ENCODE measurements at regions not wholly inside any gene's neighbourhood (a gene's known extent, or its start where the extent isn't known, plus 50 kb on each side); places are given as distances from the start of the nearest gene placed in this dataset.
"Not testable (repeated sequence)": the region's sequence is repeated elsewhere in the genome, so short reads cannot be mapped to it uniquely, and the experiment has no call there.

DNA sequence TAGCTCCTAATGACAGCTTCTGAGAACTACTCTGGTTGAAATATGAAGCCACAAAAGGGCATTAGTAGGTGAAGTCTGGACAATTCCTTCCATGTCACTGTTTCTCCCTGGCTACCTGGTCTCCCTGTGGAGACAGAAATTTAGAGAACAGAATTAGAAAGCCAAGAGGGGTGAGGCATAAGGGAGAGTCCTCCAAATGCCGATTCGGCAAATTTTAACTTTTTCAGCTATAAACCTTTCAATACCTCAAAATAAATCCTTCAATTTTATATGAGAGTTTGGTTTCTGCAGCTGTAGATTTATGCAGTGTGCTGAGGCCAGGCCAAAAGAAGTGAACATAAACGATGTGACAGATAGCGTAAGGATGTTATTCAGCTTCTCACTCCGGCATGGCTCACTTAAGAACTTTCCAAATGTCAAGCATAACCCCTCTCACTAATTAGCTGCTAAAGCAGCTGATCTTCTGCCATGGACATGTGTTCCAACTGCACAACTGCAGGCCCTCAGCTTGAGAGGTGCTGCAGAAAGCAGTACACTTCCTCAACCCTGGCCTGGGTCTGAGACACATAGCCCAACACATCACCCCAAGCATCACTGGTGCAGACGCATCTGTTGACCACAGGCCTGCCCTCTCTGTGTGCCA lies 247.9 kb upstream of the SOX9 start:
- no peak overlapping the region for H3K9ac ChIP-seq (ENCODE audit: control insufficient read depth, extremely low read depth, insufficient read depth, low read length)
- H3K27ac ChIP-seq (ENCODE audit: control insufficient read depth, insufficient read depth, low read length) = no peak overlapping the region
- H3K27me3 ChIP-seq (ENCODE audit: control insufficient read depth, extremely low read depth, insufficient read depth, low read length) = no peaks in the 10 kb centered on the region
- H3K4me1 ChIP-seq (ENCODE audit: control insufficient read depth, extremely low read depth, insufficient read depth, low read length) = no peaks in the 10 kb centered on the region
- H3K36me3 ChIP-seq (ENCODE audit: control insufficient read depth in 2 of 2, extremely low read depth in 1 of 2, insufficient read depth in 2 of 2, low read length in 2 of 2) = no peaks in the 10 kb centered on the region
- H4K20me1 ChIP-seq (ENCODE audit: control insufficient read depth, extremely low read depth, insufficient read depth, low read length) = no peaks in the 10 kb centered on the region
- H3K9me3 ChIP-seq (ENCODE audit: control insufficient read depth, low read depth, low read length) = no peaks in the 10 kb centered on the region
- no peaks in the 10 kb centered on the region for H3K9me1 ChIP-seq (ENCODE audit: control insufficient read depth, extremely low read depth, insufficient read depth, low read length)
- TF ChIP-seq CTCF (optimal IDR thresholded peaks at IDR 0.05 in 1 of 3, IDR thresholded peaks at IDR 0.05 in 1 of 3, conservative IDR thresholded peaks at IDR 0.05 in 1 of 3; ENCODE audit: extremely low read depth in 1 of 3, insufficient read depth in 2 of 3, low read length in 3 of 3) (no peak), EZH2 (IDR thresholded peaks at IDR 0.05; ENCODE audit: low read length) (no peak)
- H3K79me2 ChIP-seq (ENCODE audit: control insufficient read depth, insufficient read depth, low read length) = no peaks in the 10 kb centered on the region
- FAIRE-seq (no peak), DNase-seq (ENCODE audit: low read depth, low spot score) (no peak)
- H3K4me3 ChIP-seq (ENCODE audit: control insufficient read depth in 2 of 3, extremely low read depth in 1 of 3, insufficient read depth in 2 of 3, low read depth in 1 of 3, low read length in 3 of 3) = no peak overlapping the region
- dilution Hi-C loops (cut with MboI; ENCODE audit: extremely low pct_ligation_motif_present, low sequenced_read_pairs) = no loop called here
- H2AFZ ChIP-seq (ENCODE audit: control insufficient read depth, low read length) = no peak overlapping the region
- H3K4me2 ChIP-seq (ENCODE audit: control insufficient read depth, extremely low read depth, insufficient read depth, low read depth, low read length) = no peak overlapping the region

GRCh38 chr17:71874773-71875172 lies 246.0 kb upstream of the SOX9 start:
- H3K4me3 ChIP-seq (ENCODE audit: control insufficient read depth in 2 of 3, extremely low read depth in 1 of 3, insufficient read depth in 2 of 3, low read depth in 1 of 3, low read length in 3 of 3); H3K9me1 ChIP-seq (ENCODE audit: control insufficient read depth, extremely low read depth, insufficient read depth, low read length); H3K36me3 ChIP-seq (ENCODE audit: control insufficient read depth in 2 of 2, extremely low read depth in 1 of 2, insufficient read depth in 2 of 2, low read length in 2 of 2); H3K9me3 ChIP-seq (ENCODE audit: control insufficient read depth, low read depth, low read length); H3K27me3 ChIP-seq (ENCODE audit: control insufficient read depth, extremely low read depth, insufficient read depth, low read length); DNase-seq (ENCODE audit: low read depth, low spot score); H3K9ac ChIP-seq (ENCODE audit: control insufficient read depth, extremely low read depth, insufficient read depth, low read length); FAIRE-seq; H3K27ac ChIP-seq (ENCODE audit: control insufficient read depth, insufficient read depth, low read length); H2AFZ ChIP-seq (ENCODE audit: control insufficient read depth, low read length); H3K4me1 ChIP-seq (ENCODE audit: control insufficient read depth, extremely low read depth, insufficient read depth, low read length); H3K79me2 ChIP-seq (ENCODE audit: control insufficient read depth, insufficient read depth, low read length); dilution Hi-C loops (cut with MboI; ENCODE audit: extremely low pct_ligation_motif_present, low sequenced_read_pairs); H3K4me2 ChIP-seq (ENCODE audit: control insufficient read depth, extremely low read depth, insufficient read depth, low read depth, low read length); H4K20me1 ChIP-seq (ENCODE audit: control insufficient read depth, extremely low read depth, insufficient read depth, low read length): not testable (repeated sequence)

- Histone ChIP-seq H3K27me3 (ENCODE audit: control insufficient read depth, extremely low read depth, insufficient read depth, low read length) (no peaks in the 10 kb centered on the region), H4K20me1 (ENCODE audit: control insufficient read depth, extremely low read depth, insufficient read depth, low read length) (no peaks in the 10 kb centered on the region), H3K9me3 (ENCODE audit: control insufficient read depth, low read depth, low read length) (no peaks in the 10 kb centered on the region), H2AFZ (ENCODE audit: control insufficient read depth, low read length) (no peak overlapping the region), H3K79me2 (ENCODE audit: control insufficient read depth, insufficient read depth, low read length) (no peaks in the 10 kb centered on the region), H3K9me1 (ENCODE audit: control insufficient read depth, extremely low read depth, insufficient read depth, low read length) (no peaks in the 10 kb centered on the region), H3K4me2 (ENCODE audit: control insufficient read depth, extremely low read depth, insufficient read depth, low read depth, low read length) (no peak overlapping the region), H3K27ac (ENCODE audit: control insufficient read depth, insufficient read depth, low read length) (no peak overlapping the region), H3K4me3 (ENCODE audit: control insufficient read depth in 2 of 3, extremely low read depth in 1 of 3, insufficient read depth in 2 of 3, low read depth in 1 of 3, low read length in 3 of 3) (no peak overlapping the region), H3K36me3 (ENCODE audit: control insufficient read depth in 2 of 2, extremely low read depth in 1 of 2, insufficient read depth in 2 of 2, low read length in 2 of 2) (no peaks in the 10 kb centered on the region), H3K9ac (ENCODE audit: control insufficient read depth, extremely low read depth, insufficient read depth, low read length) (no peak overlapping the region), H3K4me1 (ENCODE audit: control insufficient read depth, extremely low read depth, insufficient read depth, low read length) (peaks cover 8% of the 10 kb centered on the region)
- no peak for TF ChIP-seq EZH2 (IDR thresholded peaks at IDR 0.05; ENCODE audit: low read length)
- TF ChIP-seq CTCF (optimal IDR thresholded peaks at IDR 0.05 in 1 of 3, IDR thresholded peaks at IDR 0.05 in 1 of 3, conservative IDR thresholded peaks at IDR 0.05 in 1 of 3; ENCODE audit: extremely low read depth in 1 of 3, insufficient read depth in 2 of 3, low read length in 3 of 3) = no peak
- no peak for DNase-seq (ENCODE audit: low read depth, low spot score)
- FAIRE-seq = no peak
- dilution Hi-C loops (cut with MboI; ENCODE audit: extremely low pct_ligation_motif_present, low sequenced_read_pairs) = no loop called here
Measured at GRCh38 chr17:71878271-71878670, 242.5 kb upstream of the SOX9 start.

Measured in keratinocyte (primary cell).